H9 (cell line): ENCODE measurements at regions not wholly inside any gene's neighbourhood (a gene's known extent, or its start where the extent isn't known, plus 50 kb on each side); places are given as distances from the start of the nearest gene placed in this dataset.

Experiments used
- DNase-seq: peaks from one replicate; pipeline ENCODE4 v3.0.0-alpha.2; 2017
- H2AFZ ChIP-seq: one replicate; pipeline ENCODE4 v1.6.1; 2013; ENCODE audit warnings: mild to moderate bottlenecking, low read length, control low read depth, moderate library complexity
- H2AK5ac ChIP-seq: 2 replicates; pipeline ENCODE4 v1.6.1; 2013; ENCODE audit warnings: low read length, control low read depth, mixed read lengths; ENCODE audit not compliant: insufficient read length
- H2BK120ac ChIP-seq: one replicate; pipeline ENCODE4 v1.6.1; 2013; ENCODE audit warnings: low read depth, mild to moderate bottlenecking, low read length, control low read depth, inconsistent platforms; ENCODE audit not compliant: poor library complexity, severe bottlenecking
- H2BK12ac ChIP-seq: 2 replicates; pipeline ENCODE4 v1.6.1; 2013; ENCODE audit warnings: low read length, control low read depth, mixed read lengths, low read depth; ENCODE audit not compliant: insufficient read length
- H2BK15ac ChIP-seq: 2 replicates; pipeline ENCODE4 v1.6.1; 2013; ENCODE audit warnings: low read depth, low read length, control low read depth
- H2BK20ac ChIP-seq: one replicate; pipeline ENCODE4 v1.6.1; 2013; ENCODE audit warnings: low read depth, mild to moderate bottlenecking, low read length, control low read depth, inconsistent platforms; ENCODE audit not compliant: poor library complexity, severe bottlenecking
- H2BK5ac ChIP-seq: 2 replicates; pipeline ENCODE4 v1.6.1; 2013; ENCODE audit warnings: low read length, control low read depth, mixed read lengths; ENCODE audit not compliant: insufficient read length
- H3K14ac ChIP-seq: 2 replicates; pipeline ENCODE4 v1.6.1; 2013; ENCODE audit warnings: low read length, control low read depth; ENCODE audit not compliant: insufficient read depth
- H3K18ac ChIP-seq: 2 replicates; pipeline ENCODE4 v1.6.1; 2013; ENCODE audit warnings: low read depth, mild to moderate bottlenecking, mixed read lengths, low read length, control low read depth; ENCODE audit not compliant: insufficient read length
- H3K23ac ChIP-seq: 2 replicates; pipeline ENCODE4 v1.6.1; 2013; ENCODE audit warnings: low read length, control low read depth, mixed read lengths, low read depth; ENCODE audit not compliant: insufficient read length
- H3K23me2 ChIP-seq: 2 replicates; pipeline ENCODE4 v1.6.1; 2013; ENCODE audit warnings: low read depth, mild to moderate bottlenecking, mixed read lengths, low read length, control low read depth; ENCODE audit not compliant: insufficient read length, poor library complexity, severe bottlenecking
- H3K27ac ChIP-seq: 2 replicates; pipeline ENCODE4 v1.5.1; 2013; ENCODE audit warnings: low read length, control low read depth, mixed read lengths, low read depth; ENCODE audit not compliant: insufficient read length
- H3K27me3 ChIP-seq: 2 replicates; pipeline ENCODE4 v1.6.1; 2013; ENCODE audit warnings: low read length, control low read depth, inconsistent platforms; ENCODE audit not compliant: insufficient read depth
- H3K4ac ChIP-seq: 2 replicates; pipeline ENCODE4 v1.6.1; 2013; ENCODE audit warnings: low read depth, mild to moderate bottlenecking, control low read depth, inconsistent platforms, low read length, moderate library complexity
- H3K4me1 ChIP-seq: 2 replicates; pipeline ENCODE4 v1.6.1; 2013; ENCODE audit warnings: low read length, control low read depth, inconsistent platforms; ENCODE audit not compliant: insufficient read depth
- H3K4me2 ChIP-seq: 2 replicates; pipeline ENCODE4 v1.6.1; 2013; ENCODE audit warnings: low read length, control low read depth, mixed read lengths; ENCODE audit not compliant: insufficient read length, insufficient read depth
- H3K56ac ChIP-seq: 2 replicates; pipeline ENCODE4 v1.6.1; 2013; ENCODE audit warnings: low read depth, mild to moderate bottlenecking, mixed read lengths, low read length, control low read depth; ENCODE audit not compliant: insufficient read length
- H3K79me1 ChIP-seq: 2 replicates; pipeline ENCODE4 v1.6.1; 2013; ENCODE audit warnings: low read depth, mild to moderate bottlenecking, moderate library complexity, low read length, control low read depth, inconsistent platforms; ENCODE audit not compliant: insufficient read depth, poor library complexity, severe bottlenecking
- H3K79me2 ChIP-seq: 2 replicates; pipeline ENCODE4 v1.6.1; 2013; ENCODE audit warnings: low read length, control low read depth, inconsistent platforms; ENCODE audit not compliant: insufficient read depth
- H3K9ac ChIP-seq: 2 replicates; pipeline ENCODE4 v1.6.1; 2013; ENCODE audit warnings: low read length, control low read depth, mixed read lengths; ENCODE audit not compliant: insufficient read length; ENCODE audit errors: extremely low read depth
- H3K9me3 ChIP-seq: one replicate; pipeline ENCODE4 v1.6.1; 2013; ENCODE audit warnings: low read depth, low read length, inconsistent platforms; ENCODE audit not compliant: control insufficient read depth
- H3T11ph ChIP-seq: one replicate; pipeline ENCODE4 v1.6.1; 2013; ENCODE audit warnings: mild to moderate bottlenecking, low read length, control low read depth, inconsistent platforms
- H4K20me1 ChIP-seq: one replicate; pipeline ENCODE4 v1.6.1; 2013; ENCODE audit not compliant: control insufficient read depth, insufficient read length, insufficient read depth
- H4K5ac ChIP-seq: 2 replicates; pipeline ENCODE4 v1.6.1; 2013; ENCODE audit warnings: low read depth, mild to moderate bottlenecking, mixed read lengths, low read length, control low read depth; ENCODE audit not compliant: insufficient read length
- H4K8ac ChIP-seq: replicated peaks from 2 replicates; pipeline ENCODE4 v1.6.1; 2013; ENCODE audit warnings: low read length, control low read depth, mixed read lengths, low read depth; ENCODE audit not compliant: insufficient read length
- H4K91ac ChIP-seq: 2 replicates; pipeline ENCODE4 v1.6.1; 2013; ENCODE audit warnings: low read depth, mild to moderate bottlenecking, moderate library complexity, mixed read lengths, low read length, control low read depth; ENCODE audit not compliant: insufficient read length
- H3K27ac Mint-ChIP-seq, 3 experiments: 2 replicates in 2 of 3; 3 replicates in 1 of 3; pipeline ENCODE4 v1.8.0; 2020 to 2021; ENCODE audit warnings: mixed read lengths in 3 of 3, mild to moderate bottlenecking in 1 of 3, moderate library complexity in 1 of 3
- H3K27me3 Mint-ChIP-seq: 2 replicates; pipeline ENCODE4 v1.8.0; 2021; ENCODE audit warnings: low read depth, mild to moderate bottlenecking, moderate library complexity, mixed read lengths
- H3K36me3 Mint-ChIP-seq, 3 experiments: 2 replicates in 2 of 3; 3 replicates in 1 of 3; pipeline ENCODE4 v1.8.0; 2020 to 2021; ENCODE audit warnings: low read depth in 3 of 3, mixed read lengths in 3 of 3; ENCODE audit not compliant: insufficient read depth in 1 of 3
- H3K4me1 Mint-ChIP-seq, 2 experiments: 2 replicates each; pipeline ENCODE4 v1.8.0; 2020; ENCODE audit warnings: mixed read lengths in 2 of 2
- H3K4me3 Mint-ChIP-seq, 2 experiments: 2 replicates in 1 of 2; 3 replicates in 1 of 2; pipeline ENCODE4 v1.8.0; 2020 to 2021; ENCODE audit warnings: mild to moderate bottlenecking in 2 of 2, mixed read lengths in 2 of 2, moderate library complexity in 1 of 2
- H3K9me3 Mint-ChIP-seq, 2 experiments: 2 replicates in 1 of 2; 3 replicates in 1 of 2; pipeline ENCODE4 v1.8.0; 2020; ENCODE audit warnings: mild to moderate bottlenecking in 2 of 2, mixed read lengths in 2 of 2, moderate library complexity in 1 of 2
- WGBS: extraction: QIAGEN DNeasy Blood & Tissue Kit; methylation state at CpG from one replicate; pipeline ENCODE4 v1.1.7; 2013; ENCODE audit warnings: missing lambda C conversion rate, low lambda C conversion rate, mixed read lengths; ENCODE audit not compliant: insufficient read length; ENCODE audit errors: extremely low coverage; 5-methylcytosine and 5-hydroxymethylcytosine counted together
- TF ChIP-seq, protein P1 (sequence below): fragments of 200-600 bp; sonication (generic); conservative IDR thresholded peaks from 3 replicates; pipeline ENCODE4 v1.8.0; 2021; ENCODE audit warnings: antibody characterized with exemption, mild to moderate bottlenecking

DNA sequence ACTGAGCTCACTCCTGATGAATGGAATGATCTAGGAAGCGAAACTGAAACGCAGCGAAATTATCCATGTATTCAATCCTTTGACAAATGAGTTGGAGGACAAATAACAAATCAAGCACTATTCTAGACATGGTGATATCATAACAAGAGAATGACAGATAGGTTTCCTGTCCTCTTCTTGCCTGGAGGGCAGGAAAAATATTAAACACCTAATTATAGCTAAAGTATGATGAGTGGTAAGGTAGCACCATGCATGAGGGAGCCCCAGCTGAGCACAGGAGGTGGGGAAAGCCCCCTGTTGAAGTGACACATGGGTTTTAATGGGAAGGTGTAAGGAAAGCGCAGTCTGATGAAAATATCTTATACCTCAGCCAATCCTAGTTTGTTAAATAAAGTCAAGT lies 225.2 kb downstream of the NPR3 start:
- Histone ChIP-seq H2AK5ac (no peak overlapping the region), H3K4ac (no peak overlapping the region), H3T11ph (no peak overlapping the region), H2BK12ac (no peak overlapping the region), H3K9me3 (no peaks in the 10 kb centered on the region), H4K5ac (no peak overlapping the region), H2BK15ac (no peak overlapping the region), H3K4me1 (no peaks in the 10 kb centered on the region), H4K91ac (no peak overlapping the region), H3K4me2 (no peak overlapping the region), H3K18ac (no peak overlapping the region), H3K79me2 (no peaks in the 10 kb centered on the region), H3K27me3 (no peaks in the 10 kb centered on the region), H2AFZ (no peak overlapping the region), H3K23me2 (no peaks in the 10 kb centered on the region), H3K56ac (no peak overlapping the region), H2BK120ac (no peak overlapping the region), H3K79me1 (no peaks in the 10 kb centered on the region), H2BK20ac (no peak overlapping the region), H3K9ac (no peak overlapping the region), H2BK5ac (no peak overlapping the region), H4K8ac (no peak overlapping the region), H4K20me1 (no peaks in the 10 kb centered on the region), H3K14ac (no peak overlapping the region), H3K27ac (no peak overlapping the region), H3K23ac (no peak overlapping the region)
- no CpG with 5 or more reads among the region's 4 CpGs for WGBS
- TF ChIP-seq, protein P1, sequence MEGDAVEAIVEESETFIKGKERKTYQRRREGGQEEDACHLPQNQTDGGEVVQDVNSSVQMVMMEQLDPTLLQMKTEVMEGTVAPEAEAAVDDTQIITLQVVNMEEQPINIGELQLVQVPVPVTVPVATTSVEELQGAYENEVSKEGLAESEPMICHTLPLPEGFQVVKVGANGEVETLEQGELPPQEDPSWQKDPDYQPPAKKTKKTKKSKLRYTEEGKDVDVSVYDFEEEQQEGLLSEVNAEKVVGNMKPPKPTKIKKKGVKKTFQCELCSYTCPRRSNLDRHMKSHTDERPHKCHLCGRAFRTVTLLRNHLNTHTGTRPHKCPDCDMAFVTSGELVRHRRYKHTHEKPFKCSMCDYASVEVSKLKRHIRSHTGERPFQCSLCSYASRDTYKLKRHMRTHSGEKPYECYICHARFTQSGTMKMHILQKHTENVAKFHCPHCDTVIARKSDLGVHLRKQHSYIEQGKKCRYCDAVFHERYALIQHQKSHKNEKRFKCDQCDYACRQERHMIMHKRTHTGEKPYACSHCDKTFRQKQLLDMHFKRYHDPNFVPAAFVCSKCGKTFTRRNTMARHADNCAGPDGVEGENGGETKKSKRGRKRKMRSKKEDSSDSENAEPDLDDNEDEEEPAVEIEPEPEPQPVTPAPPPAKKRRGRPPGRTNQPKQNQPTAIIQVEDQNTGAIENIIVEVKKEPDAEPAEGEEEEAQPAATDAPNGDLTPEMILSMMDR = no peak
- Mint-ChIP-seq H3K27me3 (no peaks in the 10 kb centered on the region; the same call in 1 of the 2 replicates), H3K4me3 (no peak overlapping the region), H3K4me1 (no peaks in the 10 kb centered on the region), H3K9me3 (peaks cover 0 to 5% of the 10 kb centered on the region in 2 experiments; a peak in 2 of 5 replicates), H3K36me3 (no peaks in the 10 kb centered on the region), H3K27ac (no peak overlapping the region)
- DNase-seq = no peak
